Heart left ventricle (tissue), 13 donors: ENCODE measurements at regions not wholly inside any gene's neighbourhood (a gene's known extent, or its start where the extent isn't known, plus 50 kb on each side); places are given as distances from the start of the nearest gene placed in this dataset.

ENCODE experiments used
- CTCF ChIP-seq, 12 donors: fragments of 200-600 bp; sonication (generic) in 4 of 12; IDR thresholded peaks; one replicate each; pipeline versions ENCODE4 v1.5.0 to v1.8.0; 2018 to 2022; ENCODE audit warnings: antibody characterized with exemption in 12 of 12, mild to moderate bottlenecking in 5 of 12
- POLR2A ChIP-seq, 2 donors: fragments of 450-650 bp; IDR thresholded peaks; one replicate each; pipeline ENCODE4 v1.6.1; 2017; ENCODE audit warnings: antibody characterized with exemption in 2 of 2, mild to moderate bottlenecking in 2 of 2, moderate library complexity in 2 of 2
- donor health status: ischemic (EF 13 %, LVEDD 7.1; RV severe dilation, severe dysfunction).
- donor health status: DM: no; HTN: yes; CAD: no.
- donor health status: DM: no; HTN: no; CAD: no.
- donor health status: ischemic (EF 25% LVEDD 6.9; RV normal size, moderate dysfunction).
- donor health status: ischemic (EF 25% LVEDD 5.7; RV mildly dilated, moderate dysfunction).
- donor health status: ischemic (EF 35%, LVEDD 5.7; RV mildly dilated, moderate dysfunction).
- donor health status: nonischemic (EF 11% LVEDD 7.7; RV severe dilation, severe dysfunction).
- donor health status: DM: yes; HTN: yes; CAD: no.
- donor health status: PGD.
- donor health status: ischemic (EF 29% LVEDD 5.4; RV normal size, mild dysfunction).
- donor health status: nonischemic (EF 23%, LVEDD 6.1; RV moderate dilation, normal function).

- no peak for TF ChIP-seq POLR2A (IDR thresholded peaks at IDR 0.05)
- TF ChIP-seq CTCF (IDR thresholded peaks at IDR 0.05): no peak
These were observed 135.7 kb upstream of the GDNF start for GRCh38 chr5:37975531-37975930.
